MM.1S (cell line): ENCODE measurements at regions not wholly inside any gene's neighbourhood (a gene's known extent, or its start where the extent isn't known, plus 50 kb on each side); places are given as distances from the start of the nearest gene placed in this dataset.

Source experiments
- EZH2 ChIP-seq: fragments of 300-600 bp; sonication (generic); optimal IDR thresholded peaks from 2 replicates; pipeline ENCODE3; 2017; ENCODE audit warnings: low read depth, mild to moderate bottlenecking, antibody characterized with exemption, low read length, mixed read lengths
- EZH2phosphoT487 ChIP-seq: fragments of 300-600 bp; sonication (generic); IDR thresholded peaks from 2 replicates; pipeline ENCODE4 v1.6.1; 2018; ENCODE audit warnings: antibody characterized with exemption, low read length
- TF ChIP-seq, protein P1 (sequence below): fragments of 300-600 bp; sonication (generic); IDR thresholded peaks from 2 replicates; pipeline ENCODE4 v1.5.1; 2016; ENCODE audit warnings: antibody characterized with exemption, low read length, mixed read lengths

DNA sequence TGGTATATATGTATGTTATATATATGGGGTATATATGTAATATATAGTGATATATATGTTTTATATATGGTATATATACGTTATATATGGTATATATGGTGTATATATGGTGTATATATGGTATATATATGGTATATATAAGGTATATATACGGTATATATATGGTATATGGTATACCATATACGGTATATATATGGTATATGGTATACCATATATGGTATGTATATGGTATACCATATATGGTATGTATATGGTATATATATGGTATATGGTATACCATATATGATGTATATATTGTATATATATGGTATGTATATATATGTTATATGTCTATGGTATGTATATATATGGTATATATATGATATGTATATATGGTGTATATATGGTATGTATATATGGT is 447.7 kb upstream of the USP24 start:
- TF ChIP-seq, protein P1, sequence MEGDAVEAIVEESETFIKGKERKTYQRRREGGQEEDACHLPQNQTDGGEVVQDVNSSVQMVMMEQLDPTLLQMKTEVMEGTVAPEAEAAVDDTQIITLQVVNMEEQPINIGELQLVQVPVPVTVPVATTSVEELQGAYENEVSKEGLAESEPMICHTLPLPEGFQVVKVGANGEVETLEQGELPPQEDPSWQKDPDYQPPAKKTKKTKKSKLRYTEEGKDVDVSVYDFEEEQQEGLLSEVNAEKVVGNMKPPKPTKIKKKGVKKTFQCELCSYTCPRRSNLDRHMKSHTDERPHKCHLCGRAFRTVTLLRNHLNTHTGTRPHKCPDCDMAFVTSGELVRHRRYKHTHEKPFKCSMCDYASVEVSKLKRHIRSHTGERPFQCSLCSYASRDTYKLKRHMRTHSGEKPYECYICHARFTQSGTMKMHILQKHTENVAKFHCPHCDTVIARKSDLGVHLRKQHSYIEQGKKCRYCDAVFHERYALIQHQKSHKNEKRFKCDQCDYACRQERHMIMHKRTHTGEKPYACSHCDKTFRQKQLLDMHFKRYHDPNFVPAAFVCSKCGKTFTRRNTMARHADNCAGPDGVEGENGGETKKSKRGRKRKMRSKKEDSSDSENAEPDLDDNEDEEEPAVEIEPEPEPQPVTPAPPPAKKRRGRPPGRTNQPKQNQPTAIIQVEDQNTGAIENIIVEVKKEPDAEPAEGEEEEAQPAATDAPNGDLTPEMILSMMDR, result no peak
- TF ChIP-seq EZH2phosphoT487 (no peak), EZH2 (no peak)
